ENCODE measurements at regions not wholly inside any gene's neighbourhood (a gene's known extent, or its start where the extent isn't known, plus 50 kb on each side); places are given as distances from the start of the nearest gene placed in this dataset.

GRCh38 chr2:14336759-14337382 lies 295.6 kb upstream of the LRATD1 start:
- H3K9me1 ChIP-seq (ENCODE audit: control insufficient read depth, insufficient read depth, low read length): no peaks in the 10 kb centered on the region
- H2AFZ ChIP-seq (ENCODE audit: low read depth, low read length): no peak overlapping the region
- no peak for FAIRE-seq
- no TSS peak for BruUV-seq (replicated peaks)
- ChIA-PET POLR2A (no interaction called here), CTCF (ENCODE audit: low intra/inter-chr PET ratio) (no interaction called here)
- in situ Hi-C loops (cut with MboI): no loop called here
- H3K27ac ChIP-seq (ENCODE audit: extremely low read depth, low read depth, low read length): no peak overlapping the region
- TF ChIP-seq EGR1 (conservative IDR thresholded peaks at IDR 0.05): no peak
- TF ChIP-seq NKRF (IDR thresholded peaks at IDR 0.05; ENCODE audit: borderline replicate concordance): no peak
- no peak for TF ChIP-seq MTF1 (CRISPR knock-in tag; IDR thresholded peaks at IDR 0.05; ENCODE audit: borderline replicate concordance)
- TF ChIP-seq TEAD1 (CRISPR knock-in tag; IDR thresholded peaks at IDR 0.05): no peak
- TF ChIP-seq ZNF407 (IDR thresholded peaks at IDR 0.05; ENCODE audit: low read depth): no peak
- no peak for TF ChIP-seq ZHX1 (conservative IDR thresholded peaks at IDR 0.05; ENCODE audit: low read length)
- no peak for TF ChIP-seq ETV5 (CRISPR knock-in tag; IDR thresholded peaks at IDR 0.05; ENCODE audit: low read depth)
- no peak for TF ChIP-seq SIN3B (IDR thresholded peaks at IDR 0.05; ENCODE audit: low read depth)
- TF ChIP-seq SIX5 (IDR thresholded peaks at IDR 0.05; ENCODE audit: borderline replicate concordance in 1 of 2, insufficient read depth in 1 of 2, low read depth in 1 of 2, low read length in 2 of 2): no peak
- H3K9me3 ChIP-seq (replicated peaks; ENCODE audit: control insufficient read depth, insufficient read depth, low read depth, low read length): no peaks in the 10 kb centered on the region
- H3K4me3 ChIP-seq: no peak overlapping the region
- no peaks in the 10 kb centered on the region for H3K27me3 ChIP-seq (ENCODE audit: control insufficient read depth in 2 of 2, insufficient read depth in 2 of 2, low read length in 2 of 2)
- ATAC-seq: no peak
- intact Hi-C loops (cut with micrococcal nuclease): no loop called here
- H3K9ac ChIP-seq (ENCODE audit: insufficient read depth in 1 of 2, low read depth in 2 of 2, low read length in 2 of 2): no peak overlapping the region
- no peaks in the 10 kb centered on the region for H3K36me3 ChIP-seq (ENCODE audit: control insufficient read depth, insufficient read depth, low read length)
- WGBS (ENCODE audit: insufficient coverage, low coverage, missing lambda C conversion rate): 0% methylated on average over 2 of the region's 2 CpGs
- no peaks in the 10 kb centered on the region for H3K79me2 ChIP-seq (ENCODE audit: control insufficient read depth, insufficient read depth, low read length)
- no peaks in the 10 kb centered on the region for H3K4me1 ChIP-seq (replicated peaks in 1 of 2; ENCODE audit: control insufficient read depth in 2 of 2, insufficient read depth in 2 of 2, low read length in 2 of 2)
- H4K20me1 ChIP-seq (replicated peaks; ENCODE audit: control insufficient read depth, insufficient read depth, low read length): no peaks in the 10 kb centered on the region
- DNase-seq (ENCODE audit: extremely low read depth in 1 of 4, low spot score in 3 of 4): no peak
- H3K4me2 ChIP-seq (ENCODE audit: insufficient read depth, low read length): no peak overlapping the region
